HFFc6 (cell line): ENCODE measurements at regions not wholly inside any gene's neighbourhood (a gene's known extent, or its start where the extent isn't known, plus 50 kb on each side); places are given as distances from the start of the nearest gene placed in this dataset.

Experiments used
- DNase-seq: peaks from one replicate; pipeline ENCODE4 v3.0.0-alpha.2; 2018
- H3K27ac Mint-ChIP-seq: 2 replicates; pipeline ENCODE4 v1.8.0; 2020; ENCODE audit warnings: mild to moderate bottlenecking, mixed read lengths
- H3K27me3 Mint-ChIP-seq: 2 replicates; pipeline ENCODE4 v1.8.0; 2021; ENCODE audit warnings: mild to moderate bottlenecking, moderate library complexity, mixed read lengths; ENCODE audit not compliant: insufficient read depth
- H3K36me3 Mint-ChIP-seq: 2 replicates; pipeline ENCODE4 v1.8.0; 2021; ENCODE audit warnings: low read depth, mixed read lengths
- H3K4me1 Mint-ChIP-seq: 2 replicates; pipeline ENCODE4 v1.8.0; 2020; ENCODE audit warnings: low read depth, mixed read lengths
- H3K4me3 Mint-ChIP-seq: 2 replicates; pipeline ENCODE4 v1.8.0; 2020; ENCODE audit warnings: mild to moderate bottlenecking, moderate library complexity, mixed read lengths
- H3K9me3 Mint-ChIP-seq: 2 replicates; pipeline ENCODE4 v1.8.0; 2020; ENCODE audit warnings: mild to moderate bottlenecking, mixed read lengths
- TF ChIP-seq, protein P1 (sequence below): fragments of 200-600 bp; sonication (generic); IDR thresholded peaks from 2 replicates; pipeline ENCODE4 v1.5.0; 2021; ENCODE audit warnings: antibody characterized with exemption, mild to moderate bottlenecking

DNA sequence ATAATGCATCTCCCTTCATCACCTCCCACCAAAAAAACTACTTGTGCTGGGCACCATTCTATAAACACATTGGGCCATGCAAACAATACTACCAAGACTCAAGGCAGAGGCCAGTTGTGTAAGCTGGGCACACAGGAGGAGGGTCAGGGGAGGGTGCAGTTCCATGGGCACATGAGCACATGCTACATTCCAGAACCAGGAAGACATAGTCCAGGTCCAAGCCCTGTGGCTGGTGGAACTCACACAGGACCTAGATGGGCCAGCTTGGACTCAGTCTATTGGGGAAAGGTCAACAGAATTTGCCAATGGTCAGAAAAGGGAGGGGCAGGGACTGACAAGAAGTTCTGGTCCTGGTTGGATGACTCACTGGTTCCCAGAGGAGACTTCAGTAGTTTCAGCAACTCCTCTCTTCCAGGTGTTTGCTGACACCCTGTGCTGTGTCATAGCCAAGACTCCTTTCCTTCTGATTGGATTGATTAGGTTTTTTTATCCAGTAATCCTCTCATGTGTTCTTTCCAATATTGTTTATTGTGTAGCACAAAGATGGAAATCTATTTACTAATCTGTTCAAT, 249.7 kb downstream of the C1orf94 start:
- H3K27ac Mint-ChIP-seq, result no peak overlapping the region
- TF ChIP-seq, protein P1, sequence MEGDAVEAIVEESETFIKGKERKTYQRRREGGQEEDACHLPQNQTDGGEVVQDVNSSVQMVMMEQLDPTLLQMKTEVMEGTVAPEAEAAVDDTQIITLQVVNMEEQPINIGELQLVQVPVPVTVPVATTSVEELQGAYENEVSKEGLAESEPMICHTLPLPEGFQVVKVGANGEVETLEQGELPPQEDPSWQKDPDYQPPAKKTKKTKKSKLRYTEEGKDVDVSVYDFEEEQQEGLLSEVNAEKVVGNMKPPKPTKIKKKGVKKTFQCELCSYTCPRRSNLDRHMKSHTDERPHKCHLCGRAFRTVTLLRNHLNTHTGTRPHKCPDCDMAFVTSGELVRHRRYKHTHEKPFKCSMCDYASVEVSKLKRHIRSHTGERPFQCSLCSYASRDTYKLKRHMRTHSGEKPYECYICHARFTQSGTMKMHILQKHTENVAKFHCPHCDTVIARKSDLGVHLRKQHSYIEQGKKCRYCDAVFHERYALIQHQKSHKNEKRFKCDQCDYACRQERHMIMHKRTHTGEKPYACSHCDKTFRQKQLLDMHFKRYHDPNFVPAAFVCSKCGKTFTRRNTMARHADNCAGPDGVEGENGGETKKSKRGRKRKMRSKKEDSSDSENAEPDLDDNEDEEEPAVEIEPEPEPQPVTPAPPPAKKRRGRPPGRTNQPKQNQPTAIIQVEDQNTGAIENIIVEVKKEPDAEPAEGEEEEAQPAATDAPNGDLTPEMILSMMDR, result no peak

DNA sequence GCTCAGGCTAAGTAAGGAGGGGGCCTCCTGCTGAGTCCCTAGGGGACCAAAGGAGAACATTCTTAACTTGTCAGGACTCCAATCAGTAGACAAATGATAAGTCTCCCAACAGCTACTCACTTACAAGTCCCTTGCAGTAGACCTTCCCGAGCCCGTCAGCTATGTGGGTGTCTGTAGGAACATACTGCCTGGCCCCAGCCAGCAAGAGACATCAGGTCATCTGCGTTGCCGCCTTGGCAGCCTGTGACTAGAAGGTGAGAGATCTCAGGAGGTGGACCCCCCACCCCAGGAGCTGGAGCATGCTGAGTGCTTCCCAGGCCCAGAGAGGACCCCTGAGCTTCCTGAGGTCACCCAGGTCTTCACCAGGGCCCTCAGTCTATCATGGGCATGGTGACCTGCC, 250.5 kb downstream of the C1orf94 start:
- Mint-ChIP-seq H3K4me3 (no peak overlapping the region), H3K36me3 (peaks cover 5% of the 10 kb centered on the region), H3K4me1 (no peaks in the 10 kb centered on the region), H3K27me3 (no peaks in the 10 kb centered on the region), H3K9me3 (peaks cover 39% of the 10 kb centered on the region), H3K27ac (no peak overlapping the region)
- DNase-seq, result no peak
- TF ChIP-seq, protein P1, result no peak

More for the DNA sequence above, 249.7 kb downstream of the C1orf94 start:
- H3K9me3 Mint-ChIP-seq, result peaks cover 41% of the 10 kb centered on the region
- DNase-seq, result no peak
- no peak overlapping the region for H3K4me3 Mint-ChIP-seq
- no peaks in the 10 kb centered on the region for H3K4me1 Mint-ChIP-seq
- H3K27me3 Mint-ChIP-seq, result no peaks in the 10 kb centered on the region
- H3K36me3 Mint-ChIP-seq, result peaks cover 5% of the 10 kb centered on the region

DNA sequence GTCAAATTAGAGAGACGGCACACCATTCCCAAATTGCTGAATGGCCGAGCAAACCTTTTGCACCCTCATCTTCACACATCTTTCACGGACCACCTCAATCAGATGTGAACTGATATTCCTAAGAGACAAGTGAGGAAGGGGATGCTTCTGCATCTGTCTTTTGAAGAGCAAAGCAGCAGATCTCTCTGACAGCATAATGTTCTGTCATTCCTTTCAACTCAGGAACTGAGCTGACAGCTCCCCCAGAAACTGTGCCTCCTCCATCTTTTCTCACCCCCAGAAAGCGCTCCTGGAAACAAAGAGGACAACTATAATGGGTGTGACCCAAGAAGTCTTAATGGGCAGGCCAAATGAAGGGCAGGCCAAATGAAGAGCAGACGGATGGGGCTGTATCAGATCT, 256.4 kb downstream of the C1orf94 start:
- Mint-ChIP-seq H3K36me3 (no peaks in the 10 kb centered on the region; the same call in 1 of the 2 replicates), H3K27me3 (no peaks in the 10 kb centered on the region), H3K9me3 (peaks cover 36% of the 10 kb centered on the region), H3K4me1 (no peaks in the 10 kb centered on the region), H3K4me3 (no peak overlapping the region), H3K27ac (no peak overlapping the region)
- TF ChIP-seq, protein P1, result no peak
- DNase-seq, result no peak

DNA sequence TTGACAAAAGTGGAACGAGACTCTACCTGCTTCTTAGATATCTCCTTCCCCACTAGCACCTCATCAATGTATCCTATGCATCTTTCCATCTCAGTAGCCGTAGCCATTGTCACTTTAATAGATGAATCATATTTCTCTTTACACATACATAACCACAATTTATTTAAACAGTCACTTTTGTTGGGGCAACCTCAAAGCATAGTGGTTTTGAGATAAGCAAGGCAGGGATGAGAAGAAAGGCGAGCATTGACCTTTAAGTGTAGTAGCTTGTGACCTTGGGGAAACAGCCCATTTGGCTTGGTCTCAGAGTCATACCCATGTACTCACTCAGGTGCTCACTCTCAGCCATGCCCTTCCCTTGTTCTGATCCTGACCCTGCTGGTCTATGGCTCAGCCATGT, 260.1 kb downstream of the C1orf94 start:
- no peaks in the 10 kb centered on the region for H3K27me3 Mint-ChIP-seq
- TF ChIP-seq, protein P1, result no peak
- no peak overlapping the region for H3K4me3 Mint-ChIP-seq
- peaks cover 43% of the 10 kb centered on the region for H3K9me3 Mint-ChIP-seq
- H3K27ac Mint-ChIP-seq, result no peak overlapping the region
- H3K4me1 Mint-ChIP-seq, result no peaks in the 10 kb centered on the region
- no peaks in the 10 kb centered on the region; the same call in 1 of the 2 replicates for H3K36me3 Mint-ChIP-seq
- DNase-seq, result no peak

DNA sequence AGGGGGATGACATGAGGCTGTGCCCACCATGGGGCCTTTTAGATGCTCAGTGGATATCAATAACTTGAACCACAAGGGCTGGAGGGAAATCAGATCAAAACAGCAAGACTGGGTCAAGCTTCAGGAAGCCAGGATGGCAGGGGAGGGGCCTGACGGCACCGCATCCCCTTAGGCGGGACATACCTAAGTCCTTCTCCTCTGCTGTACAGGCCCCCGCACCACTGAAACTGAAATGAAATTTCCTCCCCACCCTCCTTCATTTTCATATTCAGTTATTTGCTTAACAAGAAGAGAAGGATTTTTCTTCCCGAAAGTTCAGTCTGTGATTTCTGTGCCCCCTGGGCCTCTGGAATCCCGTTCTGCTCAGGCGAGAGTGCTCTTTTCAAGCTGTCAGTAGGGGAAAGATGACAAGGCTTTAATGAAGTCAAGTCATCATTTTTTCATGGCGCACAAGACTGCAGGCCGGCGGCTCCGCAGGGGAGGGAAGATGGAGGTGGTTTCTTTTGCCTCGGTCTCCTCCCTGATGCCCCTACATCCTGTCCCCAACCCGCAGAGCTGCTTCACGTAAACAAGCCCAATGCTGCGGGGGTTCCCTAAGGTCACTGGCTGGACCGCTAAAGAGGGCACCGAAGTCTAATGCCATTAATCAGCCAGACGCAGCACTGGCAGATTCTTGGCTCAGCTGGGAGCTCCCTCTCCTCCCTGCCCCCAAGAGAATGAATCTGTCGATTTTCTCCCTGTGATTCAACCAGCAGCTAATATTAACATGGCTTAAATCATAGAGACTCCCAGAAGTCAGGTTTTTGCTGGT, 264.8 kb downstream of the C1orf94 start:
- H3K27ac Mint-ChIP-seq, result no peak overlapping the region

More for the DNA sequence above, 264.8 kb downstream of the C1orf94 start:
- H3K4me1 Mint-ChIP-seq, result no peaks in the 10 kb centered on the region
- peaks cover 10% of the 10 kb centered on the region; the same call in 1 of the 2 replicates for H3K36me3 Mint-ChIP-seq
- H3K27me3 Mint-ChIP-seq, result peaks cover 1% of the 10 kb centered on the region
- TF ChIP-seq, protein P1, result no peak
- no peak overlapping the region for H3K4me3 Mint-ChIP-seq
- H3K9me3 Mint-ChIP-seq, result peaks cover 56% of the 10 kb centered on the region
- no peak for DNase-seq
